Fibroblast of skin of right quadriceps (primary cell): ENCODE measurements at regions not wholly inside any gene's neighbourhood (a gene's known extent, or its start where the extent isn't known, plus 50 kb on each side); places are given as distances from the start of the nearest gene placed in this dataset.
"Not testable (repeated sequence)": the region's sequence is repeated elsewhere in the genome, so short reads cannot be mapped to it uniquely, and the experiment has no call there.

ENCODE experiments used
- DNase-seq: peaks from one replicate; pipeline ENCODE4 v3.0.0-alpha.2; 2013

DNA sequence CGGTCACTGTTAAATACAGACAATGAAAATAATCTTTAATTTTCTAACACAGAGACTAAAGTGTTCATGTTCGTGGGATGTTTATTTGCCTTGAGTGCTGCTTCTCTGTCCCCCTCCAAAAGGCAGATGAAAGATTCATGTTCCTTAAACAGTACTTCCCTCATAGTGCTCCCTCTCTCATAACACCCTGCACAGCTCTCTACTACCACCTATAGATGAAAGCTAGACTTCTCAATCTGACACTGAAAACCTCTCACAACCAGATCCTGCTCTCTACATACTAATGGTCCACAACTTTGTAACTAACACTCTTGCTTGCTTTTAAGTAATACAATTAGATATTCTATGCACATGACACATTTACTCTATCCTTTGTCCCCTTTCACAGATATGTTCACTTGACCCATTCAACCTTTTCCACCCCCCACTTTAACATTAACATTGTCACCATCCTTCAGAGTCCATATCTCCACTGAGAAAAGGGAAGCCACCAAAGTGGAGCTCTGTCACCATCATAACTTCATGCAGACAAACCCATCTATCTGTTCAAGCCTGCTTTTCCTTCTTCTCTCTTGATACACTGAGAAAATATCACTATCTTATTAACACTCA is 266.4 kb upstream of the USP15 start:
- DNase-seq, result peak; percentile 30

DNA sequence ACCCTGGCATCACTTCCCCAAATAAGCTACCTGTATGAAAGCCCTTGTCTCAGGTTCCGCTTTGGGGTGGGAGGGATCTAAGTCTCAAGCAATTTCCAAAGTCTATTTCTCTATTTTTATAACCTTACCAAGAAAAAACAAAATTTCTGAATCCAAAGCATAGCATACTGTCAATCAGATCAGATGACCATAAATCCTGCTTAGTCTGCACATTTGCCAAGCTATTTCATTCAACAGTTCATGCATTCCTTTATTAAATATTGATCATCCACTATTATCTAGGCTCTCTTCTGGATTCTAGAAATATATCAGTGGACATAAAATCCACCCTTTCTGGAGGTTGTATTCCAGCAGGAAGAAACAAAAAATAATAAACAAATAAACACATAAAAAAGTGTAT is 263.5 kb upstream of the USP15 start:
- no peak for DNase-seq

DNA sequence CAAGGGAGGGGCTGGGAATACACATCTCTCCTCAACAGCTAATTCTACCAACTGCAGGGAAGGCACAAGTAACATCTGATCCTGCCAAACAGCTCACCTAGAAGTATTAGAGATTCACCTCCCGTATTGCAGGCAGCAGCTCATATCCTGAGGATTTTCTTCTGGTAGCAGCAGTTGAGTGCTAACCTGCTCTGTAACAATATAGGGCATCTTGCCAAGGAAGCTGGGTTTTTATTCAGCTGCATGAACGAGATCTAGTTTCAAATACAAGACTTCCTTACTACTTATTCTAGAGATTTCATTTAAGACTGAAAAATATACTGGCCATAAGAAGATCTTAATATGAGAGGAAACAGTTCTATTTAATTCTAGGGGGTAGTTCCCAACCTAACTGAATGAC is 261.4 kb upstream of the USP15 start:
- DNase-seq, result no peak

DNA sequence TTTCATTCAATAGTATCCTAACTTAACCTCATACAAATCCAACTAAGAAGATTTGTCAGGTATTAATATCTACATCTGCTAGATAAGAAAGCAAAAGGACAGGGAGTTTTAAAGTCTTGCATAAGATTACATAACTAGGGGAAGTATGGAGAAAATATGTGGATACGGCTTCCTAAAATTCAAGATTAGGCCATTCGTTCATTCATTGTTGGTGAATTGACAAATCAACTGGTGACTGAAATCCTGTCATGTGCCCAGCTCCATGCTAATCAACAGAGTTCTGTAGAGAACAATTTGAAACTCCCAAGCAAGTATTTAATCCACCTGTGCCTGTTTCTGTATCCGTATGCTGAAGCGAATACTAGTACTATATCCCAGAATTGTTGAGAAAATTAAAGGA is 260.9 kb upstream of the USP15 start:
- no peak for DNase-seq

DNA sequence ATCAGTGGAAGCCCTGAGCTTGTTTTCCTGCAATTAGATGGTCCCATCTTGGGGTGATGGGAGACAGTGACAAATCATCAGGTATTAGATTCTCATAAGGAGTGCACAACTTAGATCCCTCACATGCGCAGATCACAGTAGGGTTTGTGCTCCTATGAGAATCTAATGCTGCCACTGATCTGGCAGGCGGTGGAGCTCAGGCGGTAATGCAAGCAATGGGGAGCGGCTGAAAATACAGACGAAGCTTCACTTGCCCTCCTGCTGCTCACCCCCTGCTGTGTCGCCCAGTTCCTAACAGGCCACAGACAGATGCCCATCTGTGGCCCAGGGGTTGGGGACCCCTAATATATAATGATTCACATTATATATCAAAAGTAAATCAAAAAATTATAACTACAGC is 258.8 kb upstream of the USP15 start:
- DNase-seq, result no peak

DNA sequence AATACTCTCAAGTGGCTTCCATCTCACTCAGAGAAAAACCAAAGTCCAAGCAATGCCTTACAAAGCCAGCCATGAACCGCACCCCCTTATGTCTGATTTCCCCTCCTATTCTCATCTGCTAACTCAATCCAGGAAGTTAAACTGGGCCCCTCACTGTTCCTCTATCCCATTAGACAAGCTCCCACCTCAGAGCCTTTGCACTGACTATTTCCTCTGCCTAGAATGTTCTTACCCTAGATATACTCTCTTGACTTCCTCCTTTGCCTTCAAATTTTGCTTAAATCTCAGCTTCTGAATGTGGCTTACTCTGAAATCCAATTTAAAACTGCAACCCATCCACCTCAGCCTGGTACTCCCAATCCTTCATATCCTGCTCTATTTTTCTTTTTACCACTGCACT is 257.0 kb upstream of the USP15 start:
- no peak for DNase-seq

DNA sequence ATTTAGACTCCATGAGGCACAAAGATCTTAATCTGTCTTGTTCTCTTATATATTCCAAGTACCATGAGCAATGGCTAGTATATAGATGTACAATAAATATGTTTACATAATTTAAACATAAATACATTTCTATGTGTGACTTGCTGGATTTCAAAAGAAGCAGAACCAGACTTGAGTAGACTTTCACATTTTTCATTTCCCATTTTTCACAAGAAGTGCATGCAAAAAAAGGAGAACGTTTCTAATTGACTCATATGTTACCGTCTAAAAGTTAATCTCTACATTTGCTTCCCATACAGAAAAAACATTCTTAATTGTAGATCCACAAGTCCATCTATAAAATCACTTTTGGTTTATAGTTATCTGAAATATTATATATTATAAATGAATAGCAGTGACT is 256.5 kb upstream of the USP15 start:
- no peak for DNase-seq

DNA sequence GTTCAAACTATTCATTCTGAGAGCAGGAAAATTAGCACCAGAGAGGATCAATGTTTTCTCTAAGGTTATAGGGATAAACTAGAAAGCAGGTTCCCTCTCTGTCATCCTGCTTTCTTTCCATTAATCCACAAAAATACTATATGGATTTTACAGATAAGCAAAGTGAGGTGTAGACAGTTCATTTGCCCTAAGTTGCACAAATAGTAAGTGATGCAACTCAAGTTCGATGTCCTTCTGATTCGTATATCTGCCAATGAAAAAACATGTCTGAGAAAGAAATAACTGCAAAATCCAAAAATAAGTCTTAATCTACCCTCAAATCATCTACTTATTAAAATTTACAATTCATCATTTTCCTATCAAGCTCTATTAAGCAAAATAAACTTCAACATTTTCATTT is 254.6 kb upstream of the USP15 start:
- no peak for DNase-seq

DNA sequence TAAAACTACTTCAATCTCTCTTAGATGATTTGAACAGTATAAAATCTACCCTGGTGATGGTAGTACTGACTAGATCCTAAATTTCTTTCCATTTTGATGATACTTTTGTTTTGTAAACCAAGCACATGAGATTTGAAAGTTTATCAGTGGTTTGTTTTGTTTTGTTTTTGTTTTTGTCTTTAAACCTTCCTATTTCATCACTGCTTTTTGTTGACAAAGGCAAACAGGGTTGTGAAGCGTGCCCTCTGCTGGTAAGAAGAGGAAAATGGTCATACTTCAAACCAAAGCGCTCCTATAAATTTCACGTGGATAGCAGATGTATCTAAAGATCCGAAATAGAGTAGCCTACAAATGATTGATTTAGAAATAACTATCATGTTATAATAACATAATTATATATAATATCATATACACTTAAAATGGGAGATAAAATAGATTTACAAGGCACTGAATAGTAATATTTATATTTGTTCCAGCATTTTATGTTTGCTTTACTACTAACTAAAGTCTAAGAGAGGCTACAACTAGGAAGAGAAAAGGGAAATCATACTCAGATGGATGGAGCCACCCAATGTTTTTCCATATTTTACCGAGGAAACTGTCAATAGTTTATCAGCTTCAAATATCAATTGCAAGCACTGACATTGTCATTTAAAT is 254.0 kb upstream of the USP15 start:
- DNase-seq, result peak; percentile 25

DNA sequence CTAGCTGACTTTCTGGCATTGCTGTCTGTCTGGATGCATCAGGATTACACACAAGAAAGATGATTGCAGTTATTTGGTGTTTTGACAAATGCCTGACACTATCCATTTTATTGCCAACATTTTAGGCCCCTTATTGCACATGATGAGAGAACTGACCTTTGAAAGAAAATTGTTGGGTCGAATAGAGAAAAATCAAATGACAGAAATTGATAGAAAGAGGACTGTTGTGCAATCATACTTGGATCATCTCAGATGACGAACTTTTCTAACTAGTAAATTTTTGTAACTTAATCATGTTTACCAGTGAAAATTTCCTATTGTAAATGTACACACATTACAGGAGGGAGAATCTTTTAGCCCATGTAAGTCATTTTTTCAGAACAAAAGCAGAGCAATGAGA is 251.5 kb upstream of the USP15 start:
- no peak for DNase-seq

DNA sequence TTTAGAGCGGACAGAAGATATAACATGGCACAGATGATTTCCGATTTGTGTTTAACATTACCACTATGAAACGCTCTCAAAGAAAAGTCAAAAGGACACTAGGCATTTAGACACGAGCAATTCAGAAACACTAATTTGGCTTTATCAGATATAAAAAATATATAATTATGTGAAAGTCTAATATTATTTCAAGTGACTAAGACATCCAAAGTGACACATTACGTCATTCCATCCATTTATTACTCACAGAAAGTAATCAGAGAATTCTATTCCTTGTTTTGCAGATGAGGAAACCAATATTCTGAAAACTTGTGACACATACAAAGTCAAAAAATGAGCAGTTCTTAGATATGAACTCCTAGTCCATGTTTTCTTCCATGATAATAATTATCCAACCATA is 250.8 kb upstream of the USP15 start:
- no peak for DNase-seq

DNA sequence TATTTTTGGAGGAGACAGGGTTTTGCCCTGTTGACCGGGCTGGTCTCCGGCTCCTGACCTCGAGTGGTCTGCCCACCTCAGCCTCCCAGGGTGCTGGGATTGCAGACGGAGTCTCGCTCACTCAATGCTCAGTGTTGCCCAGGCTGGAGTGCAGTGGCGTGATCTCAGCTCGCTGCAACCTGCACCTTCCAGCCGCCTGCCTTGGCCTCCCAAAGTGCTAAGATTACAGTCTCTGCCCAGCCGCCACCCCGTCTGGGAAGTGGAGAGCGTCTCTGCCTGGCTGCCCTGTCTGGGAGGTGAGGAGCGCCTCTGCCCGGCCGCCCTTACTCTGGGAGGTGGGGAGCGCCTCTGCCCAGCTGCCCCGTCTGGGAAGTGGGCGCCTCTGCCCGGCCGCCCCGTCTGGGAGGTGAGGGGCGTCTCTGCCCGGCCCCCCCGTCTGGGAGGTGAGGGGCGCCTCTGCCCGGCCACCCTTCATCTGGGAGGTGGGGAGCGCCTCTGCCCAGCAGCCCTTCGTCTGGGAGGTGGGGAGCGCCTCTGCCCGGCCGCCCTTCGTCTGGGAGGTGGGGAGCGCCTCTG is 249.8 kb upstream of the USP15 start:
- not testable (repeated sequence) for DNase-seq

DNA sequence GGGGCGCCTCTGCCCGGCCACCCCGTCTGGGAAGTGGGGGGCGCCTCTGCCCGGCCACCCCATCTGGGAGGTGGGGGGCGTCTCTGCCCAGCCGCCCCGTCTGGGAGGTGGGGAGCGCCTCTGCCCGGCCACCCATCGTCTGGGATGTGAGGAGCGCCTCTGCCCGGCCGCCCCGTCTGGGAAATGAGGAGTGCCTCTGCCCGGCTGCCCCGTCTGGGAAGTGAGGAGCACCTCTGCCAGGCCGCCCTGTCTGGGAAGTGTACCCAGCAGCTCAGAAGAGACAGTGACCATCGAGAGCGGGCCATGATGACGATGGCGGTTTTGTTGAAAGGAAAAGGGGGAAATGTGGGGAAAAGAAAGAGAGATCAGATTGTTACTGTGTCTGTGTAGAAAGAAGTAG is 249.2 kb upstream of the USP15 start:
- DNase-seq, result not testable (repeated sequence)

DNA sequence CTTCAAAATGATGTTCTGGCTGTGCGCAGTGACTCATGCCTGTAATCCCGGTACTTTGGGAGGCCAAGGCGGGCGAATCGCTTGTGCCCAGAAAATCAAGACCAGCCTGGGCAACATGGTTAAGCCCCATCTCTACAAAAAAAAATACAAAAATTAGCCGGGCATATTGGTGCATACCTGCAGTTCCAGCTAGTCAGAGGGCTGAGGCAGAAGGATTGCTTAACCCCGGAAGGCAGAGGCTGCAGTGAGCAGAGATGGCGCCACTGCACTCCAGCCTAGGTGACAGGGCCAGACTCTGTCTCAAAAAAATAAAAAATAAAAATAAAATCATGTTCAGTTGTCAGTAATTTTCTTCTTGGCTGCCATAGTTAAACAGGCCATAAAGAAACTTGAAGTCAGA is 245.9 kb upstream of the USP15 start:
- DNase-seq, result no peak

DNA sequence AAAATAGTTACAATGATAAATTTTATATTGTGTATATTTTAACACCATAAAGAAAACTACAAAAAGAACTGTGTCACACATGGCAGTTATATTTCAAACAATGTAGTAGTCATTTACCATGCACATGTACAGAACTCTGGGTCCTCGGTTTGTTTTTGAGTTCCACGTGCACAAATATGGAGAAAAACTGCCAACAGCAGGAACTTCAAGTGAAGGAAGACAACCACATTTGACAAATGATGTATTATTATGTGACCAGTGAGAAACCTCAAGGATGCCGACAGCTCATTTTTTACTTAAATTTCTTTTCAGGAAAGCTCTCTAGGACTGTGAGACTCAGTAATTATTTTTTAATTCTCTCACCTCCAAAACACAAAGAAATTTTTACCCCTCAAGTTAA is 244.2 kb upstream of the USP15 start:
- no peak for DNase-seq

DNA sequence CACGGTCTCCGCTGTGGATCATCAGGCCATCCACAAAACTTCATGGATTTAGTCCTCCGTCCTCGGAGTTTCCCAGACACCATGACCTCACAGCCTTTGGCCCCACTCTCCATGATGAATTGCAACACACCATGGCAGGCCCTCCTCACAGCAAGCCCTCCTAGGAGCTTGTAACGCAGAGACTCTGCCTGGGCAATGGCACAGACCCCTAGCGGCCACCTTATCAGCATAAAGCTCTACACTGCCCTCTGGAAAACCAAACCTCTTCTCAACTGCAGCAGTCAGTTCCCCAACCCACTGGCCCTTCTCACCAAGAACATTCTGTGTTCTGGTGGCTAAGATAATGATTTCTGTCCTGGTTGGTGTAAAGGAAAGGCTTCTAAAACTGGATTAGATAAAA is 238.4 kb upstream of the USP15 start:
- no peak for DNase-seq

DNA sequence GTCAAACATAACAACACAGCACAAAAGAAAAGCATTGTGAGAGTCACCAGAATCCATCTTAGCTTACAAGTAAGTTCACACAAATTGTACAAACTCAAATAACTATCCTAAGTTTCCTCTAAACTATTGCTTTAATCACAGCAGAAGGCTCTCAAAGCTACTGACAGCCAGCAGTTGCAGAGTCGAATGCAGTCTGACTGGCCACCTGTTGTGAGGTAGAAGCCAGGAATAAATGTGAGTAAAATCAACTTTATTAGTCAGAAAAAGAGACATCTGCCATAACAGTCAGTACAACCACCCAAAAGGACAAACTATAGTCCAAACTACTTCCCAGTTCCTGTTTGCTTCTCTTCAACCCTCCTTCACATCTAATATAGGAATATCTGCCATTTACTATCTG is 231.7 kb upstream of the USP15 start:
- DNase-seq, result no peak

DNA sequence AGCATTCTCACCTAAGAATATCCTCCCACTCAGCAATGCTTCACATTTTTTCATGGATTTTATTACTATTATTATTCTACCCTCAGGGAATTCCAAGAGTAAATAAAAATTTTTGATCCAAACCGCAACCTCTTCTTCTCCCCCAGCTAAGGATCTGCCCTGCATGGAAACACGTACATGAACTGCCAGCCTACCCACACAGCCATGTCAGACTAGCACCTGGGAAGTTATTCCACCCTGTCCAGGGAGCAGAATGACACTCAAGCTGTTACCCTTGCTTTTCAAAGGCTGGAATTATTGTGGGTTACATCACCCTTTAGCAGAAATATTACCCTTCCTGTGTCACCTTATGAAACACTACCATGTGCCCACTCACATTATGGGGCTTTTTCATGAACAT is 227.3 kb upstream of the USP15 start:
- DNase-seq, result no peak

DNA sequence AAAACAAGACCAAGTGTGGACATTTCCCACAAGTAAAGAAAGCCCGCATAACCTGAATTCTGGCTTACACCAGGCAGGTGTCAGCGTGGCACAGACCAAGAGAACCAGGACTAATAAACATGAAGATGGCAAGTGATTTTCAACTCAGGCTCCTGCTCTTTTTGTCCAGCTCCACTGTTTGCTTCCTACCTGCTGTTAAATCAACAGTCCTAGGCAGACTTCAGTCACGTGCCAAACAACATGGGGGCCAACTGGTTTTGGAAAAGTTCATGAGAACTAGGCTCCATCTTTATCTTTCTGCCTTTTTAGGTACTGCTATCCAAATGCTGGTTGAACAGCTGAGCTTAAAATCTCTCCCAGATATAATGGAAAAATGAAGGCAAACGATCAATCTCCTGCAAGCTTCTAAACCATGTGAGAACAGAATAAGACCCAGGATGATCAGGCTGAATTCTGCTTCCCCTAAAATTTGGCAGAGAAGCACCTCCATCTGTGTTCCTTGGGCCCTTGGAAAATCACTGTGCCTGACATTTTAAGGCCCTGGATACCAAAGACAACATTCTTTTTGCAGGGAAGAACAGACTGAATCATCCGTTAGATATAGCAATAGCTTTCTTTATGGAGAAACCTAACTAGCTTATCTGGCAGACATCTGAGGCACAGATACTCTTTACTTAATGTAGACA is 215.6 kb upstream of the USP15 start:
- DNase-seq, result no peak

DNA sequence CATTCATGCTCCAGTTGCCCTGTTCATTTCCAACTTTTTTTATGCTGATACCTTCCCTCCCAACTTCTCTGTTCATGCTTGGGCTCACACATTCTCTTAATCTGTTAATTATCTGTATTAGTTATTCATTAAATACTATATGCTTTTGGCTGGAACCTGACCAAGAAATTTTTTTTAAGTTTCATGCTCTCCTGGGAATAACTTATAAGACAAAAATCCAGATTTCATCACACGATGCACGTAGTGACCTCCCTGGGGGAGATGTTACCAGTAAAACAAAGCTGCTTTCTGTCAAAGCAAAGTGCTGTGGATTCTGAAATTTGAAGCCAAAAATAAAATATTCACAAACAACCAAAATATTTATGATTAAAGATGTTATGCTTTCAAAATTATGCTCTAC is 215.0 kb upstream of the USP15 start:
- DNase-seq, result no peak

DNA sequence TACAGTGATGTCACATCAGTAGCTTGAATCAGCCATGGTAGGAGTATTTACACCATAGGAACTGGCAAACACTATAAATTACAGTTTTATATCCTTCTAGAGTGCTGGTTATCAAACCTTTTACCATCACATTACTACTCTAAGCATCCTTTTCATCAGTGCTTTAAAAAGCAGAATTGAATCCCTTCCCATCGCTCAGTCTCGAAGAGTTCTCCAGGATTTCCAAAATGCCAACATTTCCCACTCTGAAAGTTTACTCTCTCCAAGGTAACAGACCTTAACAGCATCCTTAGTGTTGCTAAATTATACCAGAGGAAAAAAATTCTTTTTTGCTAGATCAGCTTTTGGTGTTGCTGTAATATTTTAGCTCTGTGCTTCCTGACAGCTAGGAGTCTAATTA is 209.4 kb upstream of the USP15 start:
- DNase-seq, result no peak

DNA sequence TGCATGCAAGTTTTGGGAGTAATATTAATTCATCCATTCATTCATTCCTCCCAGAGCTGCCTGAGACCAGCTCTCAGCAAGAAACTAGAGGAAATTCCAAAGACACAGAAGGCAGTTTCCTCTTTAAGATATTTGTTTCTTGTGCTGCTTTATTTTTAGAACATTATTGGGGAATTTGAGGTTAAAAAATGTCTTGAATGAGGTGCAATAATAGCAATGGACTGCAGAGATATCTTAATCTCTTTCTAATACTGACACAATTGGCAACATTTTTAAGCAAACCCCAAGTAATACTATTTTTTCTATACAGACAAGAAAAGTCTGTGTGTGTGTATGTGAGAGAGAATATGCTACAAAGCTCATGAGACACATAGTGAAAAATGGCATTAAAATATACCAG is 190.2 kb upstream of the USP15 start:
- DNase-seq, result no peak

DNA sequence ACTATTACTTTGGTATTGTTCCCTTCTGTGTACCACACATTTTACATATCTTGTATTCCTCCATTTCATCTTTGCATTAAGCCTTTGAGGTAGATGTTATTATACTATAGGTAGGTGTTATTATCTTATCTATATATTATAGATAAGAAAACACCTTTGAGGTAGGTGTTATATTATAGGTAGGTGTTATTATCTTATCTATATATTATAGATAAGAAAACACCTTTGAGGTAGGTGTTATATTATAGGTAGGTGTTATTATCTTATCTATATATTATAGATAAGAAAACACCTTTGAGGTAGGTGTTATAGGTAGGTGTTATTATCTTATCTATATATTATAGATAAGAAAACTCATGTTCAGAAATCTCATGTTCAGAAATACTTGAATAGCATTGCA is 187.0 kb upstream of the USP15 start:
- not testable (repeated sequence) for DNase-seq

DNA sequence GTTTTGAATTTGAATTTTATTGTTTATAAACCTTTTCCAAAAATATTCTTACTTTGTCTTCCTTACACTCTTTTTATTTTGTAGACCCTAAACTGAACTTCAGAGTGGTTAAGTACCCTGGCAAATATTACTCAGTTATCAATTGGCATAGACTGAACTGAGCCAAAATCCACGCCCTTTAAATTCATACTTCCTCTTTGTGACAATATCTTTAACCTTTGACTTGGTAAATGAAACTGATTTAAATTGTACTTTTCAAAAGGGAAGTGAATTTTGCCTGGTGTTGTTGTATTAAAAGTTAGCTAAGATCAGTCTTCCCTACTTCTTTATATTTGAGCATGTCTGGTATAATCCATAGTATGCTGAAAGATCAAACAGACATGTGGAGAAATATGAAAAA is 184.3 kb upstream of the USP15 start:
- DNase-seq, result no peak
